ENCODE measurements at regions not wholly inside any gene's neighbourhood (a gene's known extent, or its start where the extent isn't known, plus 50 kb on each side); places are given as distances from the start of the nearest gene placed in this dataset.
"Not testable (repeated sequence)": the region's sequence is repeated elsewhere in the genome, so short reads cannot be mapped to it uniquely, and the experiment has no call there.

GRCh38 chr6:93679836-93680235 is 260.5 kb upstream of the EPHA7 start:
- DNase-seq (ENCODE audit: low read depth in 2 of 2): no peak

- DNase-seq (ENCODE audit: low read depth in 2 of 2): no peak
These were observed 259.6 kb upstream of the EPHA7 start for GRCh38 chr6:93678841-93679454.

GRCh38 chr6:93677264-93677965 is 258.1 kb upstream of the EPHA7 start:
- no peak for DNase-seq (ENCODE audit: low read depth in 2 of 2)

GRCh38 chr6:93676581-93676980 is 257.2 kb upstream of the EPHA7 start:
- DNase-seq (ENCODE audit: low read depth in 2 of 2): no peak

DNA sequence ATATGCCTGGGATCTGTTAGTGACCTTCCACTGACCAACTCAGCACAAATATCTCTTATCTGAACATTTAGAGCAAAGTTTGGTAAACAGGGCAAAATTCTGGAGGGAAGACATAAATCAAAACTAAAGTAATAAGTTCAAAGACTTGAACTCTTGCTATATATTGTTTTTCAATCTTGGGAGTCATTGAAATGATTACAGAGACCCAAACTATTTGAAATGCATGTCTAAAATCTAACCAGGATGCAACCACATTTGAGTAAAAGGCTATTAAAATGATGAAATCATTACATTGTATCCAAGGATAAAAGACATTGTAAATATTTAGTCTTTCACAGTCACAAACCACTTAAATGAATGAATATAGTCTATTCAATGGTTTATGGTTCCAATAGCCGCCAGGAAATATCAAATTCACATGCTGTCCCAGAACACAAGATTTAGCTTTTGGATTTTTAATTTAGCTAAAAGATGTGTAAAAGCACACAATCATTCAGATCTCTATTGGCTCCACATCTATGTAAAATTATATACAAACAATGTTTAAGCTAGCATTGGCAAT is 256.6 kb upstream of the EPHA7 start:
- no peak for DNase-seq (ENCODE audit: low read depth in 2 of 2)

- no peak for DNase-seq (ENCODE audit: low read depth in 2 of 2)
These were observed 243.8 kb upstream of the EPHA7 start for GRCh38 chr6:93663111-93663510.

GRCh38 chr6:93654548-93654947 is 235.2 kb upstream of the EPHA7 start:
- DNase-seq (ENCODE audit: low read depth in 2 of 2): no peak

DNA sequence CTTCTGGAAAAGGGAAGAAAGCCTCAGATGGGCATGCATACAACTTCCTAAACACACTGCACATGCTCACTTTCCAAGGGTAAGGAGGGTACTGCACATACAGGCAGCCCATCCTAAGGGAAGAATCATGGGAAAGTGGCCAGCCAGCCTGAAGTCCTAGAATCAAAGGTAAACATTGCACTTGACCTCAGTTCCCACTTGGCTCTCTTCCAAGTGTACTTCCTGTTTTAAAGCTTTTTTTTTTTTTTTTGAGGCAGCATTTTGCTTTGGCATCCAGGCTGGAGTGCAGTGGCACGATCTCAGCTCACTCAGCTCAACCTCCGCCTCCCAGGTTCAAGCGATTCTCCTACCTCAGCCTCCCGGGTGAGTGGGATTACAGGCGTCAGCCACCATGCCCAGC is 225.3 kb upstream of the EPHA7 start:
- no peak for DNase-seq (ENCODE audit: low read depth in 2 of 2)

DNA sequence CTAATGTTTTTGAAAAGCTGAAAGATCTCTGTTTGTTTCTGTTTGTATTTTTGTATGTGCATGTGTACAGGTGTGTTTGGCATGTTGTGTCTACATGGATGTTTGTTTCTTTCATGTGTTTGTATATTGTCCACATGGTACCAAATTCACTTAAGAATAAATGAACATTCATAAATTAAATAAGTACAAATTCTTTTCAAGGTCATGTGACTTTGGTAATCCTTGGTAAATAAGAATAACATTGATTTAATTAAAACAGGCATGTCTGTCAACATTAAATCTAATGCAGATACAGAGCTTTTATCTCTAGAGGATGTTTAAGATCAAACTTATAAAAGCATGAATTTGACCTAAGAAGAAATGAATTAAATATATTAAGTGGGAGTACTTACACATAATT is 219.8 kb upstream of the EPHA7 start:
- no peak for DNase-seq (ENCODE audit: low read depth in 2 of 2)

GRCh38 chr6:93636987-93637664 is 217.8 kb upstream of the EPHA7 start:
- DNase-seq (ENCODE audit: low read depth in 2 of 2): not testable (repeated sequence)

- no peak for DNase-seq (ENCODE audit: low read depth in 2 of 2)
These were observed 205.0 kb upstream of the EPHA7 start for GRCh38 chr6:93624408-93624807.

DNA sequence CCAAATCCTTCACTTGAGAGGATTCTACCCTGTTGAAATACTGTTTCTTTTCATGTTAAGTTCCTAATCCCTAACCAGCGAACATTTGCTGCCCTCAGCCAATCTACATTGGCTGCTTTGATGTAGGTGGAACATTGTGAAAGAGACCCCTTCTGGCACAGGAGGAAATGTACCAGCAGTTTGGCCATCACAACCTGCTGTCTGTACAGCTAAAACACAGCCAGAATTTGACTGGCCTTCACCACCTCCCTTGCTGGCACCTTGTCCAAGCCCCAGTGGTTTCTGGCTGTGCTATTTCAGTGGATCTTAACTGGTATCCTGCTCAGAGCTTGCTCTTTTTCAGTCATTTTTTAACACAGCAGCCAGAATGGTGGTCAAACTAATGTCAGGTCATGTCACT is 202.1 kb upstream of the EPHA7 start:
- no peak for DNase-seq (ENCODE audit: low read depth in 2 of 2)

GRCh38 chr6:93604951-93605350 is 185.6 kb upstream of the EPHA7 start:
- no peak for DNase-seq (ENCODE audit: low read depth in 2 of 2)

DNA sequence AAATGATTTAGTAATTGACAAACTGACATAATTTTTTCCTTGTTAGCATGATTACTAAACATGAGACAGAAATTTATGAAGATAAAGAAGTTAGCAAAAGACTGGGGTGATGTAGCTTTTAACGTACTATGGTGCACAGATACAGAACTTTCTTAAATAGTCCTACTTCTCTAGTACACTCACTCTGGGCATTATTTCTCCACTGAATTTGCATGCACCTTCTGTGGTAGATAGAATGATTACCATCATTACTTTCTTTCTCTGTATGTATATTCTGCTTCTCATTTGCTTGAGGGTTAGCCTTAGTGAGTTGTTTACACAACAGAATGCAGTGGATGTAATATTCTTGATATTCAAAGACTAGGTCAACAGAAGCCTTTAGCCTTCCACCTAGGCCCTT is 173.1 kb upstream of the EPHA7 start:
- no peak for DNase-seq (ENCODE audit: low read depth in 2 of 2)

- no peak for DNase-seq (ENCODE audit: low read depth in 2 of 2)
These were observed 166.9 kb upstream of the EPHA7 start for GRCh38 chr6:93586306-93586705.

DNA sequence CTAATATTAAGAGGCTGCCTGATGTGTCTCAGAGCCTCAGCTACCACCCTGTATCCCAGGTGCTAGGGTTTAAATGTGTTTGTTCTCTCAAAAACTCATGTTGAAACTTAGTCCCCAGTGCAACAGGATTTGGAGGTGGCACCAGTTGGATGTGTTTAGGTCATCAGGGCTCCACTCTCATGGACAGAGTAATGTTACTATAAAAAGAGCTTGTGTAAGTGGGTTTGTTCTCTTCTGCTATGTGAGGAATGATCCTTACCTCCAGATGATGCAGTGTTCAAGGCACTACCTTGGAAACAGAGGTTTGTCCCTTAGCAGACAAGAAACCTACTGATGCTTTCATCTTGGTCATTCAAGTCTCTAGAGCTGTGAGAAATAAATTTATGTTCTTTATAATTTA is 164.9 kb upstream of the EPHA7 start:
- DNase-seq (ENCODE audit: low read depth in 2 of 2): no peak

DNA sequence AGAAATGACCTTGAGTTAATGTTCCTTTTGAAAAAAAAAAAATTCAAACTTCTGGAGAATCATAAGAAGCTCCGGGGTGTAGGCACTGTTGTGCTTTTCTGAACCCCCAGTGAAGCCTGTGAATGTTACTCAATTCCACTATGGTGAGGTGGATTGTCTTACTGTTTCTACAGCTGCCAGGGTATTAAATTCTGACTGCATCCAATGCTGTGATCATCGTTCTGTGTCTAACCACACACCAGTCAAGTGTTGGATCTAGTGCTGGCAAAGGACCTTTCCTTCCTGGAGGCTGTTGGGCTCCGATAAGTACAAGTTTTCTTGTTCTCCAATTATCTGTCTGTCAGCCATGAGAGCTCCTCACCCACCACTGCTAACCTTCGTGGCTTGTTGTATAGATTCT is 162.0 kb upstream of the EPHA7 start:
- DNase-seq (ENCODE audit: low read depth in 2 of 2): no peak

GRCh38 chr6:93580446-93580845 is 161.1 kb upstream of the EPHA7 start:
- DNase-seq (ENCODE audit: low read depth in 2 of 2): no peak

- DNase-seq (ENCODE audit: low read depth in 2 of 2): no peak
These were observed 156.3 kb upstream of the EPHA7 start for GRCh38 chr6:93575495-93576267.

- no peak for DNase-seq (ENCODE audit: low read depth in 2 of 2)
These were observed 154.9 kb upstream of the EPHA7 start for GRCh38 chr6:93574299-93574698.

DNA sequence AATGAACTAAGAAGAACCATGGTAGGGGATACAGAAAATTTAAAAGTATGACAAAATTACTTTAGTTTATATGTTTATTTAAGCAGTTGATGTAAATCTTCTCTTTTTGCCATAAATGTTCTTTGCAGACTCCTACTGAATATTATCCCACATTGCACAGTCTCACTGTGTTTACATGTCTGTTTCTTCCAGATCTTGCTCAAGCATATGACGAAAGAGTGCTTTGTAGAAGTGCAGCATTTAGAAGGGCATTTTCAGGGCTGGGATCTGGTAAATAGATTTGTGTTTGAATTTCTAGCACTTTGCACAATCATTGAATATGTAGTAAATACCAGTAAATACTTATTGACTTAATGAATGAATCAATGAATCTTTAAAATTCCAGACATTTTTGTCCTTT is 152.0 kb upstream of the EPHA7 start:
- no peak for DNase-seq (ENCODE audit: low read depth in 2 of 2)

GRCh38 chr6:93568169-93568568 is 148.8 kb upstream of the EPHA7 start:
- no peak for DNase-seq (ENCODE audit: low read depth in 2 of 2)
